Chondrocyte (in vitro differentiated cells): ENCODE measurements at regions not wholly inside any gene's neighbourhood (a gene's known extent, or its start where the extent isn't known, plus 50 kb on each side); places are given as distances from the start of the nearest gene placed in this dataset.

Experiments used
- DNase-seq: peaks from one replicate; pipeline ENCODE4 v3.0.0; 2021; ENCODE audit warnings: mixed read lengths, low spot score
- H3K27ac Mint-ChIP-seq: one replicate; pipeline ENCODE4 v1.8.0; 2021; ENCODE audit warnings: mild to moderate bottlenecking, moderate library complexity, mixed read lengths; ENCODE audit not compliant: unreplicated experiment
- H3K27me3 Mint-ChIP-seq: 2 replicates; pipeline ENCODE4 v1.8.0; 2021; ENCODE audit warnings: low read depth, mixed read lengths
- H3K36me3 Mint-ChIP-seq: 2 replicates; pipeline ENCODE4 v1.8.0; 2021; ENCODE audit warnings: low read depth, mixed read lengths
- H3K4me1 Mint-ChIP-seq: 2 replicates; pipeline ENCODE4 v1.8.0; 2021; ENCODE audit warnings: low read depth, mild to moderate bottlenecking, mixed read lengths
- H3K4me3 Mint-ChIP-seq: one replicate; pipeline ENCODE4 v1.8.0; 2021; ENCODE audit warnings: mild to moderate bottlenecking, moderate library complexity, mixed read lengths; ENCODE audit not compliant: unreplicated experiment
- H3K9me3 Mint-ChIP-seq: 2 replicates; pipeline ENCODE4 v1.8.0; 2021; ENCODE audit warnings: low read depth, mixed read lengths
- TF ChIP-seq, protein P1 (sequence below): fragments of 200-600 bp; sonication (generic); IDR thresholded peaks from 2 replicates; pipeline ENCODE4 v1.5.0; 2021; ENCODE audit warnings: antibody characterized with exemption, mild to moderate bottlenecking, moderate library complexity

DNA sequence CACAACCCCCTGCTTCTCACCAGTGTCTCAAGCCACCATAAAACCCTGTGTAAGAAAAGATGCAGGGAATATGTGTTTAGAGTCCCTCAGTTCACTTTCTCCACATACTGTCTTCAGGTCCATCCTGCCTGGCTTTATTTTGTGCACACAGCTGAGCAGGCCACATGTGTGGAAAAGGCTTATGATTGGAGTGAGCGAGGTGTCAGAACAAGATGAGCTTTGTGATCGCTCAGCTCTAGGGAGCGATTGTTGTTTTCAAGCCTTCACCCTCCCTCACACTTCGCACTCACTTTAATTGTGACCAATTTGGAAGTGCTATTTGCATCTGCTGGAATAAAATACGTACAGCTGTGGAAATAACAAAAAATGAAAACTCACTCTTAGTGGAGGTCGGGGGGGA is 931.1 kb upstream of the TENM4 start:
- no peak for DNase-seq
- no peaks in the 10 kb centered on the region for H3K9me3 Mint-ChIP-seq
- H3K36me3 Mint-ChIP-seq, result no peaks in the 10 kb centered on the region
- H3K27ac Mint-ChIP-seq, result no peak overlapping the region
- no peaks in the 10 kb centered on the region for H3K4me1 Mint-ChIP-seq
- H3K4me3 Mint-ChIP-seq, result no peak overlapping the region
- TF ChIP-seq, protein P1, sequence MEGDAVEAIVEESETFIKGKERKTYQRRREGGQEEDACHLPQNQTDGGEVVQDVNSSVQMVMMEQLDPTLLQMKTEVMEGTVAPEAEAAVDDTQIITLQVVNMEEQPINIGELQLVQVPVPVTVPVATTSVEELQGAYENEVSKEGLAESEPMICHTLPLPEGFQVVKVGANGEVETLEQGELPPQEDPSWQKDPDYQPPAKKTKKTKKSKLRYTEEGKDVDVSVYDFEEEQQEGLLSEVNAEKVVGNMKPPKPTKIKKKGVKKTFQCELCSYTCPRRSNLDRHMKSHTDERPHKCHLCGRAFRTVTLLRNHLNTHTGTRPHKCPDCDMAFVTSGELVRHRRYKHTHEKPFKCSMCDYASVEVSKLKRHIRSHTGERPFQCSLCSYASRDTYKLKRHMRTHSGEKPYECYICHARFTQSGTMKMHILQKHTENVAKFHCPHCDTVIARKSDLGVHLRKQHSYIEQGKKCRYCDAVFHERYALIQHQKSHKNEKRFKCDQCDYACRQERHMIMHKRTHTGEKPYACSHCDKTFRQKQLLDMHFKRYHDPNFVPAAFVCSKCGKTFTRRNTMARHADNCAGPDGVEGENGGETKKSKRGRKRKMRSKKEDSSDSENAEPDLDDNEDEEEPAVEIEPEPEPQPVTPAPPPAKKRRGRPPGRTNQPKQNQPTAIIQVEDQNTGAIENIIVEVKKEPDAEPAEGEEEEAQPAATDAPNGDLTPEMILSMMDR, result no peak
- peaks cover 22% of the 10 kb centered on the region for H3K27me3 Mint-ChIP-seq

DNA sequence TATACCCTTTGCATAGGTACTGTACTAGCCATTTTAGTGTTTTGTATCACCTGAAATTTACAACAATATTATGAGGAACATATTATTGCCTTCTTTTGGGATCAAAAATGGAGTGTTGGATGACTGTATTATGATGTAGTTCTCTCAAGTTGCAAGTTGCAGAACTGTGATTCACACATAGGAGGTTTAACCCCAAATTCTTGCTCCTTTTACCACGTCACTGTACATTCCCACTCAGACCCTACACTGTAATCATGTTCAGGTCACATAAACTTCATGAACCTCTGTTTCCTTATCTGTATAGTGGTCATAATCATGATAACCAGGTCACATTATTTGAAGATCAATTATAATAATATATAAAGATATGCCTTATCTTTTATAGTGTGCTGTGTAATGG is 925.1 kb upstream of the TENM4 start:
- no peak for DNase-seq
- Mint-ChIP-seq H3K36me3 (no peaks in the 10 kb centered on the region), H3K4me3 (no peak overlapping the region), H3K27ac (no peak overlapping the region), H3K9me3 (no peaks in the 10 kb centered on the region), H3K27me3 (peaks cover 14% of the 10 kb centered on the region), H3K4me1 (no peaks in the 10 kb centered on the region)
- TF ChIP-seq, protein P1, result no peak

DNA sequence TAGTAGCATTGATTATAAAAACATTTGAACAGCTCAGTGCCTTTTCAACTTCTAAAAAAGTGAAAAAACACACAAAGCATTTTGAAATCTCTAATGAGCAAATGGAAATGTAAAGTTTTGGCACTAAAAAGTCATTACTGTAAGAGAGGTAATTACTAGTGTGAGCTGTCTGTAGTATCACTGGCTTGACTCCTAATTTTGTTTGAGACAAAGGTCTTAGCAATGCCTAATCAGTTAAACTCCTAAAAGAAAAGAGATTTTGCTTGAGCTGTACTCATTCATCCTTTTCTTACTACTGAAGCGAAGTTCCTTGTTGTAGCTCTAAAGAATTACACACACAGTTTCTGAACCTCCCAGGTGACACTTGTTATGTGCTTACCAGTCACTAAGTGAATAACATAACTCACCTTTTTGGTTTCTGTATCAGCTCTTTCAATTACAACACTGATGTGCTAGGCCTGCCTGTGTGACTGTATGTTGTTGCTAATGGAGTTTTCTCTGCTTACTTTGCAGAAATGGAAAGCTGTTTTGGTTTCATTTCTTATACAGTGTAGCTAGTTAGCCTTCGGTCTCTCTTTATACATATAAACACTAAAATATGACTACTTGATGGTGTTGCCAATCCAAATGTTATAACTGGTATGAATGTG is 924.4 kb upstream of the TENM4 start:
- no peak overlapping the region for H3K4me3 Mint-ChIP-seq
- peaks cover 13% of the 10 kb centered on the region for H3K27me3 Mint-ChIP-seq
- H3K9me3 Mint-ChIP-seq, result no peaks in the 10 kb centered on the region
- no peaks in the 10 kb centered on the region for H3K36me3 Mint-ChIP-seq
- TF ChIP-seq, protein P1, result no peak
- no peaks in the 10 kb centered on the region for H3K4me1 Mint-ChIP-seq
- H3K27ac Mint-ChIP-seq, result no peak overlapping the region
- DNase-seq, result no peak

DNA sequence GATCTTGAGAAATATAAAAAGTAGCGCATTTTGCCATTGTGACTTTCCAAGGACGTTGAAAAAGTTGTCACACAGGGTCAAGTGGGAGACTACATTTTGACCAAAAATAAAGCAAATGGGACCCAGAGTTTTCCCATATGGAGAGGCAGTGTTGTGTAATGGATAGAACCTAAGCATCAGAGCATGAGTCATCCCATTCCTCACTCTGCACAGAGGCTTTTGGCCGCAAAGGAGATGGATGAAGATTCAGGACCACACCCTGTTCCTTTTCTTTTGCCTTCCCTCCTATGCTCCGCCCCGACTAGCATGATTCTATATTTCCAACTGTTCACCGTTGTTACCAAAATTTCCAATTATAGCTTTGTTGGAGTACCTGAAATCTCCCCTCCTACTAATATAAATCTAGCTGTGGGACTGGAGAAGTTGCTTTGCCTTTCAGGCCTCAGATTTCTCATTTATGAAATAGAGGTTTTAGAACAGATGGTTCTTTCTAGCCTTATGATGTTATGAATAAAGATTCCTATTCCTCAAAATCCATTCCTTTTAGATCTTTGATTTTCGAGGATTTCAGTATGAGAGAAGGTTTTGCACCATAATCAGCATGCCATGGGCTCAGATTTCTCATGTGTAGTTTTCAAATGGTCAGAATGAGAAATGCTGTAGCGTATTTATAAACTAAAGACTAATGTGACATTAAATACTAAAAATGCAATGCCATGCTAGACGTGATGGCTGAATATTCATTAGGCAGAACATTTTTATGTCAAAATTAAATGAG is 921.9 kb upstream of the TENM4 start:
- no peaks in the 10 kb centered on the region for H3K9me3 Mint-ChIP-seq
- H3K4me3 Mint-ChIP-seq, result no peak overlapping the region
- H3K27ac Mint-ChIP-seq, result no peak overlapping the region
- no peaks in the 10 kb centered on the region for H3K4me1 Mint-ChIP-seq
- TF ChIP-seq, protein P1, result no peak
- no peaks in the 10 kb centered on the region for H3K36me3 Mint-ChIP-seq
- H3K27me3 Mint-ChIP-seq, result peaks cover 11% of the 10 kb centered on the region
- no peak for DNase-seq

GRCh38 chr11:80355251-80355650 is 914.4 kb upstream of the TENM4 start:
- Mint-ChIP-seq H3K36me3 (no peaks in the 10 kb centered on the region), H3K4me3 (no peak overlapping the region), H3K27me3 (peaks cover 5% of the 10 kb centered on the region), H3K9me3 (no peaks in the 10 kb centered on the region), H3K27ac (no peak overlapping the region), H3K4me1 (no peaks in the 10 kb centered on the region)
- TF ChIP-seq, protein P1, result no peak
- no peak for DNase-seq
